ENCODE measurements at regions not wholly inside any gene's neighbourhood (a gene's known extent, or its start where the extent isn't known, plus 50 kb on each side); places are given as distances from the start of the nearest gene placed in this dataset.

GRCh38 chr12:105567061-105567460, 236.6 kb downstream of the C12orf75 start:
- TF ChIP-seq, protein P1, sequence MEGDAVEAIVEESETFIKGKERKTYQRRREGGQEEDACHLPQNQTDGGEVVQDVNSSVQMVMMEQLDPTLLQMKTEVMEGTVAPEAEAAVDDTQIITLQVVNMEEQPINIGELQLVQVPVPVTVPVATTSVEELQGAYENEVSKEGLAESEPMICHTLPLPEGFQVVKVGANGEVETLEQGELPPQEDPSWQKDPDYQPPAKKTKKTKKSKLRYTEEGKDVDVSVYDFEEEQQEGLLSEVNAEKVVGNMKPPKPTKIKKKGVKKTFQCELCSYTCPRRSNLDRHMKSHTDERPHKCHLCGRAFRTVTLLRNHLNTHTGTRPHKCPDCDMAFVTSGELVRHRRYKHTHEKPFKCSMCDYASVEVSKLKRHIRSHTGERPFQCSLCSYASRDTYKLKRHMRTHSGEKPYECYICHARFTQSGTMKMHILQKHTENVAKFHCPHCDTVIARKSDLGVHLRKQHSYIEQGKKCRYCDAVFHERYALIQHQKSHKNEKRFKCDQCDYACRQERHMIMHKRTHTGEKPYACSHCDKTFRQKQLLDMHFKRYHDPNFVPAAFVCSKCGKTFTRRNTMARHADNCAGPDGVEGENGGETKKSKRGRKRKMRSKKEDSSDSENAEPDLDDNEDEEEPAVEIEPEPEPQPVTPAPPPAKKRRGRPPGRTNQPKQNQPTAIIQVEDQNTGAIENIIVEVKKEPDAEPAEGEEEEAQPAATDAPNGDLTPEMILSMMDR (IDR thresholded peaks at IDR 0.05) = no peak
- TF ChIP-seq POLR2A (IDR thresholded peaks at IDR 0.05) (no peak), POLR2AphosphoS5 (IDR thresholded peaks at IDR 0.05) (no peak)

Data from upper lobe of left lung (tissue), 4 donors.